ENCODE measurements at regions not wholly inside any gene's neighbourhood (a gene's known extent, or its start where the extent isn't known, plus 50 kb on each side); places are given as distances from the start of the nearest gene placed in this dataset.

DNA sequence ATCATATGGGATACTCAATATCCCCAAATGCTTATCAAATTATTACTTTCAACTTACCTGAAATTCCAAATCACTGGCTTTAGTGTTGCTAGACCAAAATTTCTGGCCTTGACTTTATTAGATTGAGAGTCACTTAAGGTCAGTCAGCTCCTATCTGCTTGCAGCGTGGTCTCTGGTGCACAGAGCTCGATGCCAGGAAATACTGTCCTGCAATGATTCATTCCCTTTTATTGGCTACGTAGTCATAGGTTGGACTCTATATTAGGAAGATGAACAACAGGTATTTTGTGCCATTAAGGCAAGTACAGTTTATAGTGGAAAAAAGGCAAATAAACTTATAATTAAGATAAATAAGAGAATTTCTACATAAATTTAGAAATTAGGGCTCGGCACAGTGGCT is 378.6 kb upstream of the MCTP2 start:
- Mint-ChIP-seq H3K36me3 (ENCODE audit: insufficient read depth) (no peaks in the 10 kb centered on the region), H3K4me3 (no peak overlapping the region), H3K27me3 (peaks cover 23 to 46% of the 10 kb centered on the region in 2 donors), H3K4me1 (ENCODE audit: low read depth in 2 of 2) (no peaks in the 10 kb centered on the region), H3K9me3 (peaks cover 0 to 3% of the 10 kb centered on the region in 2 donors), H3K27ac (no peak overlapping the region)
- no peak for ATAC-seq (replicated peaks)
- DNase-seq = no peak

DNA sequence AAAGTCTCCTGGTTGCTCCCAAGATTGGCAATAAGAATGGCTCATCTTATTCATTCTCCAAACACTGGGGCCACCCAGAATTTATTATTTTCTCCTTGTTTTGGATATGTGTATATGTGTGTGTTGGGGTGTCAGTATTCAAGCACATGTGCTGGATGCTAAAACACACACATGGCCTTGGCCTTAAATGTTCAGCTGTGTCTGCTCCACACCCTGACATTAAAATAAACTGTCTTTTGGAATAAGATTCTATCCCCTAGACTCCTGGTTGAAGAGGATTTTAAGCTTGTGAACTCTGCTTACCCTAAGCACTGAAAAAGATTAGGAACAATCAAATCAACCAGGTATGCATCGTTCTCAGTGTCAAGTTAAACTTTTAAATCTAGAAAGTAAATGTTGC is 382.9 kb upstream of the MCTP2 start:
- peaks cover 0 to 3% of the 10 kb centered on the region in 2 donors for H3K9me3 Mint-ChIP-seq
- H3K27ac Mint-ChIP-seq = no peak overlapping the region
- ATAC-seq (replicated peaks) (no peak), DNase-seq (no peak)
- H3K27me3 Mint-ChIP-seq = peaks cover 23 to 44% of the 10 kb centered on the region in 2 donors
- H3K36me3 Mint-ChIP-seq (ENCODE audit: insufficient read depth) = peaks cover under 1% of the 10 kb centered on the region
- H3K4me1 Mint-ChIP-seq (ENCODE audit: low read depth in 2 of 2) = no peaks in the 10 kb centered on the region
- H3K4me3 Mint-ChIP-seq = no peak overlapping the region

- peaks cover 0 to 3% of the 10 kb centered on the region in 2 donors for H3K9me3 Mint-ChIP-seq
- H3K4me3 Mint-ChIP-seq = no peak overlapping the region
- peaks cover 19 to 44% of the 10 kb centered on the region in 2 donors for H3K27me3 Mint-ChIP-seq
- DNase-seq (no peak), ATAC-seq (replicated peaks) (no peak)
- H3K27ac Mint-ChIP-seq = no peak overlapping the region
- peaks cover 3% of the 10 kb centered on the region for H3K36me3 Mint-ChIP-seq (ENCODE audit: insufficient read depth)
- H3K4me1 Mint-ChIP-seq (ENCODE audit: low read depth in 2 of 2) = no peaks in the 10 kb centered on the region
Measured at GRCh38 chr15:93848076-93848475, 383.3 kb upstream of the MCTP2 start.

- ATAC-seq (replicated peaks) = no peak
- peaks cover 11 to 47% of the 10 kb centered on the region in 2 donors for H3K27me3 Mint-ChIP-seq
- H3K4me1 Mint-ChIP-seq (ENCODE audit: low read depth in 2 of 2) = no peaks in the 10 kb centered on the region
- H3K36me3 Mint-ChIP-seq (ENCODE audit: insufficient read depth) = peaks cover 3% of the 10 kb centered on the region
- DNase-seq = no peak
- no peak overlapping the region for H3K27ac Mint-ChIP-seq
- no peak overlapping the region for H3K4me3 Mint-ChIP-seq
- H3K9me3 Mint-ChIP-seq = no peaks in the 10 kb centered on the region
Measured at GRCh38 chr15:93846148-93846547, 385.2 kb upstream of the MCTP2 start.

DNA sequence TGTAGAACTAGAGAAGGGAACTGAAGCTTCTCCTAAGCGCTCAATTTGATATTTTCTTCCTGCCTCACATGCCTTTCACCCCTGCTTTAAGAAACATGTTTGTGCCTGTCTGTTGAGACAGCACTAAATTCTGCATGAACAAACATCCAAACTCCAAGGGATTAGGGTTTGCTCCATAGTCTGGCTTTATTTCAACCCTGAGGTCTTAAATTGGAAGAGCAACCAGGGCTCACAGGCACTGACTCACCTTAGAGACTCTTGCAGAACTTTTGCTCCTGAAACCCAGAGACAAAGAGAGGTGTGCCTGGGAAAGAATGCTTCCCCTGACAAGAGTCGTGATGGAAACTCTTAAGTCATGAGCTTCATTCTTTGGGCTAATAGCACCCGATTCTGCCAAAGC is 393.9 kb upstream of the MCTP2 start:
- H3K27me3 Mint-ChIP-seq = peaks cover 3 to 21% of the 10 kb centered on the region in 2 donors
- ATAC-seq (replicated peaks) (no peak), DNase-seq (no peak)
- H3K36me3 Mint-ChIP-seq (ENCODE audit: insufficient read depth) = no peaks in the 10 kb centered on the region
- H3K9me3 Mint-ChIP-seq = no peaks in the 10 kb centered on the region
- H3K4me3 Mint-ChIP-seq = no peak overlapping the region
- no peaks in the 10 kb centered on the region for H3K4me1 Mint-ChIP-seq (ENCODE audit: low read depth in 2 of 2)
- H3K27ac Mint-ChIP-seq = no peak overlapping the region

DNA sequence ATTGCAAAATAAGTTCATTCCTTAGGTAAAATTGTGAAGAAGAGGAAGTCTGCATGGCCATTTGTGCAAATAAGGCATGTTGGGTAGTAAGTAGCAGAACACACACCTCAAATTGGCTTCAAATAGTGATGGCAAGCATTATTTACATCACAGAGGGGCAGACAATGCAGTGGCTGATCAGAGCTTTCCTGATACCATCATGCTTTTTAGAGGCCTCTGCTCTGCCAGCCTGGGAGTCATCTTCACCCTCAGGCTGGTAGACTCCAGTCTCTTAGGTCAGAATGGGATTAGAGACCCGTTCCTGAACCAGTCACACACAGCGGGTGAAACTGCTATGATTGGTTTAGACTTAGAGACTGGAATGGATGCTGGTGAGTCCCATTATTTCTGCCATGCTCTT is 396.0 kb upstream of the MCTP2 start:
- no peaks in the 10 kb centered on the region for H3K4me1 Mint-ChIP-seq (ENCODE audit: low read depth in 2 of 2)
- H3K9me3 Mint-ChIP-seq = no peaks in the 10 kb centered on the region
- no peak overlapping the region for H3K4me3 Mint-ChIP-seq
- DNase-seq = no peak
- peaks cover 22 to 24% of the 10 kb centered on the region in 2 donors for H3K27me3 Mint-ChIP-seq
- H3K36me3 Mint-ChIP-seq (ENCODE audit: insufficient read depth) = no peaks in the 10 kb centered on the region
- ATAC-seq (replicated peaks) = no peak
- H3K27ac Mint-ChIP-seq = no peak overlapping the region

GRCh38 chr15:93831641-93832040 is 399.7 kb upstream of the MCTP2 start:
- no peak overlapping the region for H3K4me3 Mint-ChIP-seq
- H3K27me3 Mint-ChIP-seq = peaks cover 22 to 44% of the 10 kb centered on the region in 2 donors
- H3K9me3 Mint-ChIP-seq = no peaks in the 10 kb centered on the region
- DNase-seq (no peak), ATAC-seq (replicated peaks) (no peak)
- H3K36me3 Mint-ChIP-seq (ENCODE audit: insufficient read depth) = no peaks in the 10 kb centered on the region
- H3K27ac Mint-ChIP-seq = no peak overlapping the region
- H3K4me1 Mint-ChIP-seq (ENCODE audit: low read depth in 2 of 2) = no peaks in the 10 kb centered on the region

GRCh38 chr15:93830221-93831080 is 400.9 kb upstream of the MCTP2 start:
- Mint-ChIP-seq H3K27me3 (peaks cover 13 to 44% of the 10 kb centered on the region in 2 donors), H3K9me3 (no peaks in the 10 kb centered on the region), H3K36me3 (ENCODE audit: insufficient read depth) (no peaks in the 10 kb centered on the region), H3K4me3 (no peak overlapping the region), H3K4me1 (ENCODE audit: low read depth in 2 of 2) (no peaks in the 10 kb centered on the region), H3K27ac (no peak overlapping the region)
- DNase-seq (no peak), ATAC-seq (replicated peaks) (no peak)

DNA sequence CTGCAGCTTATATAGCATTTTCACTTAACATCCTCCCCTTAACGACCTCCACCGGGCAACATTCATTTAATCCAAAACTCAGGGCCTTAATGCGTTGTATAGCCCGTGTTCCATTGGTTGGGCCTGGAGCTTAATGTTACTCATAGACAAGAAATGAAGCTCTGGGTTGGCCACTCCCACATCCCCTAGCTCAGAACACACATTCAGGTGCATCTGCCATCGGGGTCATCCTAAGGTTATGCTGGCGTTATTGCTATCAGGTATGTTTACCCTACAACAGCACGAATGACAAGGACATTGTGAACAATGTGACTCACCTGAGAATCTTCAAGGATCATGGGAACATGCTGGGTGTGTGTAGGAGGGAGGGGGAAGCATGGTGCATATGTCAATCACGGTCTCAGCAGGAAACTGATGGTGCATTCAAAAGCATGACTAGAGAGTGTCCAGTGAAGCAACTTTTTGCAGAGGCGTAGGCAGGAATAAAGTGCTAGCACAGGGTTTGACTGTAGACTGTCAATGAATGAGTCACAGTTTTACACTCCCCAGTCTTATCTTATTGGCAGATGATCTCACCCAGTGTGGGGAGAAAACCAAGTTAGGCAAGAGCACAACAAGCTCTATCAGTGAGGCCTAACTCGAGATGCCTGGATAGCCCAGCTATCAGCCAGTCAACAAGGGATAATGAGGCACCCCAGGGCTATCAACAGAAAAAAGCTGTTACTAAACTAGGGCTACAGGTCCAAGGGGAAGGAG is 402.1 kb upstream of the MCTP2 start:
- Mint-ChIP-seq H3K27ac (no peak overlapping the region), H3K9me3 (no peaks in the 10 kb centered on the region), H3K4me1 (ENCODE audit: low read depth in 2 of 2) (no peaks in the 10 kb centered on the region), H3K4me3 (no peak overlapping the region), H3K36me3 (ENCODE audit: insufficient read depth) (no peaks in the 10 kb centered on the region), H3K27me3 (peaks cover 12 to 53% of the 10 kb centered on the region in 2 donors)
- DNase-seq = no peak
- no peak for ATAC-seq (replicated peaks)

DNA sequence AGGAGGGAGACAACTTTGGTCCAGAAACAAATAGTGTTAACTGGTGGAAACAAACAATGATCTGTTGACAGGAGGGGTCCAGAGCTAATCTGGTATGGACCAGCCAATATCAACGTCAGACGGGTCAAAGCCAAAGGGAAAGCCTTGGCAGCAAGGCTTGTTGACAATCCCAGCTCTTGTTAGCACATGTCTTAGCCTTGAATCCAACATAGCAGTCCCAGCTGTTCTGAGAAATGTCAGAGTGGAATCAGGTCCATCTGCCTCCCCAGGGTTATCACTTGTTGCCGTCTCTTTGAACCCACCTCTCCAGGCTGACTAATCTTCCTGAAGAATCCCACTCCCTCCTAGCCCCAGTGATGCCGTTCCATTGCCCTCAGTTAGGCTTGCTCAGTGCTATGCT is 404.6 kb upstream of the MCTP2 start:
- DNase-seq (no peak), ATAC-seq (replicated peaks) (no peak)
- no peaks in the 10 kb centered on the region for H3K4me1 Mint-ChIP-seq (ENCODE audit: low read depth in 2 of 2)
- H3K4me3 Mint-ChIP-seq = no peak overlapping the region
- peaks cover 18 to 58% of the 10 kb centered on the region in 2 donors for H3K27me3 Mint-ChIP-seq
- no peak overlapping the region for H3K27ac Mint-ChIP-seq
- H3K9me3 Mint-ChIP-seq = no peaks in the 10 kb centered on the region
- no peaks in the 10 kb centered on the region for H3K36me3 Mint-ChIP-seq (ENCODE audit: insufficient read depth)

DNA sequence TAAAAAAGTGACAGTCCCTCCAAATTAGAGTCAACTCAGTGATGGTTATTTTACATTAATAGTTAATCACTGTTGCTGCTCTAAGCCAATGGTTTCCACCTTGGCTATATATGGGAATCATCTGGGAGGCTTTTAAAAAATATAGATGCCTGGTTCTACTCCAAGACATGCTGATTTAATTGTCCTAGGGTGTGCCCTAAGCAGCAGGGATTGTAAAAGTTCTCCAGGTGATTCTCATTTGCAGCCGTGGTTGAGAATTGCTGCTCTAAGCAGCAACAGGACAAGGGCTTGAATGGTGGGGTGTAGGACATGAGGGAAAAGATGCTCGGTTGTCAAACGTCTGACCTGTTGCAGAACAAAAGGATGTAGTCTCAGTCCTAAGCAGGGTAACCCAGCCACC is 405.1 kb upstream of the MCTP2 start:
- H3K36me3 Mint-ChIP-seq (ENCODE audit: insufficient read depth) = no peaks in the 10 kb centered on the region
- no peak overlapping the region for H3K27ac Mint-ChIP-seq
- DNase-seq = no peak
- H3K4me3 Mint-ChIP-seq = no peak overlapping the region
- H3K27me3 Mint-ChIP-seq = peaks cover 18 to 53% of the 10 kb centered on the region in 2 donors
- H3K4me1 Mint-ChIP-seq (ENCODE audit: low read depth in 2 of 2) = no peaks in the 10 kb centered on the region
- H3K9me3 Mint-ChIP-seq = no peaks in the 10 kb centered on the region
- ATAC-seq (replicated peaks) = no peak

GRCh38 chr15:93825682-93826081 is 405.7 kb upstream of the MCTP2 start:
- no peak overlapping the region for H3K27ac Mint-ChIP-seq
- no peaks in the 10 kb centered on the region for H3K9me3 Mint-ChIP-seq
- no peak overlapping the region for H3K4me3 Mint-ChIP-seq
- H3K4me1 Mint-ChIP-seq (ENCODE audit: low read depth in 2 of 2) = no peaks in the 10 kb centered on the region
- no peaks in the 10 kb centered on the region for H3K36me3 Mint-ChIP-seq (ENCODE audit: insufficient read depth)
- DNase-seq (no peak), ATAC-seq (replicated peaks) (no peak)
- peaks cover 13 to 47% of the 10 kb centered on the region in 2 donors for H3K27me3 Mint-ChIP-seq

DNA sequence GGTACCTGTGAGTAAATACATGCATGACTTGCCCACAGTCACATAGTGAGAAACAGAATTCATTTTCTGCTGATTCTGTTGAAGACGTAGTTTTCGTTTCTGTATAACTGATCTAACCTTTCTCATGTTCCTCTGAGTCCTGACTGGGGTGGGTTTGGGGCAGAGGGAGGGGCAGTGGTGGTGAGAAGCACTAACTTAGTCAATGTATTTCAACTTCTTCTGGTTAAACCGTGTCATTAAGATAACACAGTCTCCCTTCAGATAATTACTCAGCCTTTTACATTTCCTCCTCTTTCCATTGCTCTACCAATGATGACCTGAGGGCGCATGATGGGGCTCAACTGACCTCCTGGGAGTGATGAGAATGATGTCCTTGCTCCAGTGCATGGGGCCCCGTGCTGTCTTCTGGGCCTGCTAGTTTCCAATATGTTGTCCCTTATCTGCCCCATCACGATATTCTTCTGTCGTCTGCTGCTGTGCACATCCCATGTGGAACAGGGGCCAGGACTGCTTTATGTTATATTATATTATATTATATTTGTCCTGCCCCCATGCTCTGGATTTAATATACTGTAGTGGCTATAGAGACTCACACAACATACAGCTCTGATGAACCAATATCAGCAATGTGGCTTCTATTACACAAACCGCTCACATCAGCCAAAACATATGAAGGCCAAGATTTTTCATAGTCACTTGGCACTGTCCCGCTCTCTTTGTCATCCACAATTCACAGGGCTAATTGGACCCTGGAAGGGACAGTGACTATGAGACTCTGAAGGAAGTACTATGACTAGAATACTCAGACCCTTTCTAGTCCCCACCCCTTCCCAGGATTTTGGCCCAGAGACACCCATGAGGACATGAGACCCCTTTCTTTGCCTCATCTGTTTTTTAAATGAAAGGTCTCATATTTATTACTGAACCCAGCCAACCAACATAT is 407.1 kb upstream of the MCTP2 start:
- Mint-ChIP-seq H3K4me1 (ENCODE audit: low read depth in 2 of 2) (no peaks in the 10 kb centered on the region), H3K9me3 (no peaks in the 10 kb centered on the region), H3K36me3 (ENCODE audit: insufficient read depth) (no peaks in the 10 kb centered on the region), H3K27me3 (peaks cover 13 to 36% of the 10 kb centered on the region in 2 donors), H3K27ac (no peak overlapping the region), H3K4me3 (no peak overlapping the region)
- no peak for ATAC-seq (replicated peaks)
- DNase-seq = no peak

All from effector memory CD8-positive, alpha-beta T cell (primary cell).